NCI-H510A (cell line): ENCODE measurements at regions not wholly inside any gene's neighbourhood (a gene's known extent, or its start where the extent isn't known, plus 50 kb on each side); places are given as distances from the start of the nearest gene placed in this dataset.

Experiments used
- DNase-seq: peaks from one replicate; lab custom pipeline; 2025; lab: John Stamatoyannopoulos, UW

GRCh38 chr3:81967393-81967792, 205.9 kb upstream of the GBE1 start:
- DNase-seq, result no peak

DNA sequence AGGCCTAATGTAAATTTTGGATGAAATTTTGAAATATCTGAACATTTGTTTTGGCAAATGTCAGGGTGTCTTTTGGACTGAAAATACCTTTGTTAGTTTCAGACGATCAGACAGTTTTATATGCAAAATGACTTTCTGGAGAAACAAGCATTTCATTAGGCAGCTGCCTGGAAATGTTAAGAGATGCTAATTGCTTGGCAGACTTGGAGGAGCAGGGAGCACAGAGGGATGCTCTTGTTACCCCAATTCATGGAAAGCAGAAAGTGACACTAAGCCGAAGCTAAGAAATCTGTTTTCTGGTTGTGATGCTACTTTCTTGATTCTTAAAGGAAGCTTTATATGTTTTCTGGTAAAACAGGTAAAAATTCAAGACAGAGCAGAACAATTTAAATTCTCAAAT, 204.3 kb upstream of the GBE1 start:
- no peak for DNase-seq

GRCh38 chr3:81962396-81962795, 201.0 kb upstream of the GBE1 start:
- no peak for DNase-seq

DNA sequence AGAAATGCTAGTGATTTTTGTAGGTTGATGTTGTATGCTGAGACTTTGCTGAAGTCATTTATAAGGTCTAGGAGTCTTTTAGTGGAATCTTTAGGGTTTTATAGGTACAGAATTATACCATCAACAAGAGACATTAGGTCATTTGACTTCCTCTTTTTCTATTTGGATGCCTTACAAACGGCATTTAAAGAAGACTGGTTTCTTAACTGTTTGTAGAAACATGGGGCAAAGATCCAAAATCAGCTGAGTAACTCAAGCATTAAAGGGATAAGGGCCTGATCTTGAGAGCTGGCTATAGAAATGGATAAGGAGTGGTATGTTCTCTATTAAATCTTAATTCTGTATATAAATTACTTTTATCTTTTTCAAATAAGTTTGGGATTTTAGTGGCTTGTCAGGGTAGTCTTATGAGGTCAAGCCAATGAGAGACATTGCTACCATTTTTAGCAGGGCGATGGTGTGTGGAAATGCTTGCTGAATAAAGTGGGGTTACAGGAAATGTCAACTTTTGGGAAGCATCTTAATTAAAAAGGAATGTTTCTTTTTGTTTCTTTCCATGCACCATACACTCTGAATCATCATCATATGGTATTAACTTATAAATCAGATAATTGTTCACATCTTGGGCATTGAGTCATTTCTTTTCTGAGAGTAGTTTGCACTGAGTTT, 197.7 kb upstream of the GBE1 start:
- no peak for DNase-seq

- DNase-seq, result no peak
These were observed 194.4 kb upstream of the GBE1 start for GRCh38 chr3:81955878-81956277.

DNA sequence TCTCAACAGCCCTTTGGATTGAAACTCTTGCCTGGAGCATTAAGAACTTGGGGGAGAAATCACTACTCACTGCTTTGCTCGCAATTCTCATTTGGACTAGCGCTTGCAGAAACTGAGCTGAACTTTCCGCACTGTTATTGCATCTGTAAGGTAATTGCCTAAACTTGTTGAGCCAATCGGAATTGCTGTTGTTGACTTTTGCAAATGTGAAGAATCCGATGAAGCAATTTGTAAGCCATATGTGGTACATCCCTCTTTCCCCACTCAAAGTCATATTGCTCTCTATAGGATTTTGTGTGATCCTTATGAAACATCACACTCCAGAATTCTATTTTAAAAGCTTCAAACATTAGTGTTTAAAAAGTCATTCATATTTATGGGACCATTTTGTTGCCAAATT, 191.7 kb upstream of the GBE1 start:
- DNase-seq, result no peak

GRCh38 chr3:81952141-81952540, 190.7 kb upstream of the GBE1 start:
- DNase-seq, result no peak

DNA sequence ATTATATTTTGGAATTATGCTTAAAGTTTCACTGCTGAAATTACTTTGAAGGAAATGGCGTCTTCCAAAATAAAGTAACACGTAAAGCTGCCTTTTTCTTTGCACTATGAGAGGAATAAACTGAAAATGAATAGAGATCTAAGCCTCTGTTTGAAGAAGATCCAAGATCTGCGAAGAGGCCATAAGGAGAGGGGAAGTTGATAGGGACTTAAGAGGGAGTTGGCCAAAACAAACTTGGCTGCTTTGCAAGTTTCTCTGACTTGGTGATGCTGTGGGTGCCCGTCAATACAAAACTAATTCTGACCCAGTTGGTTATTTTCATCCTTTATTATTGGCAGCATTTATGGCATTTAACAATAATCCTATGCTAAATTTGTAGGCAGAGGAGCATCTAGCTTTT, 190.2 kb upstream of the GBE1 start:
- no peak for DNase-seq

DNA sequence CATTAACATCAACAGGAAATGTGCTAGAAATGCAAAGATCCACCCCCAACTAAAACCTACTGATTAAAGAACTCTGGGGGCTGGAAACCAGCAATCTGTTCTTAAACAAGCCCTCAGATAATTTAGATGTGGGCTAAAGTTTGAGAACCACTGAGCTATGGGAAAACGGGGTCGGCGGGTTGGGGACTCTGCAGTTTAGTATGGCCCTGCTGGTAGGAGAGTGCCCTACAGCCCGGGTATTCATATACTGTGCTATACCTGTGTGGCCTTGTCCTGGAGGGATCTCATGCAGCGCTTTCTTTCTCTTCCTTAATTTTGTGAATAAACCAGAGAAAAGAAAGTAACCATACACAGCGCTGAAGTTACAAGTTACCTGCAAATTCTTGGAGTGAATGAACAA, 189.7 kb upstream of the GBE1 start:
- no peak for DNase-seq

DNA sequence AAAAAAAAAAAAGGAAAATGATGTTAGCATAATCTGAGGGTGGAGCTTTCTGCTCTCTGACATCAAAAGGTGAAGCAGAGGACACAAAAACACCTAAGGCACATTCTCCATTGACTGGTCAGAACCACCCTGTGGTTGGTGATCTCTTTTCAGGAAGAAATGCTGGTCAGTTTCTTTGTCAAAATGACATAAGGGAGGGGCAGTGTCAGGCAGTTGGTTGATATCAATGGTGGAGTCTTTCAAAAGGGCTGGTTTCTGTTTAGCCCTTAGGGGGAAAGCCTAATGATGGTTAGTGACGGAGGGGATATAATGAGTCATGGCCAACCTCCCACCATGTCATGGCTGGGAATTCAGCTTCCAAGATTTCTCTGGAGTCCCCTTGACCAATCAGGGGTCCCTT, 185.9 kb upstream of the GBE1 start:
- no peak for DNase-seq

- no peak for DNase-seq
These were observed 177.2 kb upstream of the GBE1 start for GRCh38 chr3:81938681-81939080.

- DNase-seq, result no peak
These were observed 175.4 kb upstream of the GBE1 start for GRCh38 chr3:81936817-81937216.

DNA sequence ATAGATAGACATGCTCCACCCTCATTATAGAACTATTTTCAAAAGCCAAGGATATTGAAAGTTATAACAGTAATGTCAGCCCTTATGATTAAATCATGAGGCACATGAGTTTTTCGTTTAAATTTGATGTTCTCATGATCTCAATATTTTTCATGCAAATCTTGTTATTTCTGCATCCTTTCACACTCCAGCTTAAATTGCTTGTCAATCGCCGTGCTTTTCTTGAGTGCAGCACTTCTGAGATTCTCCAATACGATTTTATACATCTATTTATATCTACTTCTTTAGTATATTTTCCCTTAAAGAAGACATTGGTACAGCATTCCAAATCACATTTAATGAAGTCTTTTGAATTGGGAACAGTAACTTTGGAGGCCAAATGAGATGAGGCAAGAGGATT, 171.2 kb upstream of the GBE1 start:
- DNase-seq, result no peak

GRCh38 chr3:81931265-81932251, 170.1 kb upstream of the GBE1 start:
- DNase-seq, result no peak

GRCh38 chr3:81929697-81930096, 168.3 kb upstream of the GBE1 start:
- no peak for DNase-seq

GRCh38 chr3:81927811-81928210, 166.4 kb upstream of the GBE1 start:
- no peak for DNase-seq

DNA sequence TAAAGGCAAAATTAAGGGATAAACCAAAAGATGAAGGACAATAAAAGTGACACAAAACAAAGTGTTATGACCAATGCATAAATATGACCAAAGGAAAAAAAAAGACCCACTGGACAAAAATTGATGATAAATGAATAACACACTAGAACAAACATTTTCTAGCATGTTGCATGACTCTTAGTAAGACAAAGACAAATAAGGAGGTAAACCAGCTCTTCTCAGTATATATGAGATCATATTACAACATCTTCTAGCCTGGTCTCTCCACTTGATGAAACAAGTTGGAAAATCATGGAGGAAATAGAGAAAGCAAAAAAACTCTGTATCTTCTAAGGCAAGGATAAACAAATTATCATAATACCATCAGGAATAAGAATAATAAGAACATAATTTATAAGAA, 163.9 kb upstream of the GBE1 start:
- no peak for DNase-seq

DNA sequence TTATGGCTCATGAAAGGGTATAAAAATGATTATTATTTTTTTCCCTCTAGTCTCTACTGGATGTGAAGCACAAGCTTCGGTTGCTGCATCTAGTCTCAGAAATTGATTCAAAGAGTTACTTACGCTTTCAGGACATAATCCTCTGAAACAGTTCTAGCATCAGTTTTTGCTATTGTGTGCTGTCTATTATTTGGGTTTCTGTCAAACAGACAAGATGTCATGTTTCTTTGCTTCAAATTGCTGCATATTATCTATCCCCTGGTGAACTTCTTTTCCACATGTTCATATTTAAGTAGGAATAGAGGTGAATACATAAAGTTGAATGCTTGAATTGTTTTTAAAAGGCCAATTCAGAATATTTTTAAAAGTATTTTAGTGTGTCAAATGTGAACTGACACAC, 161.6 kb upstream of the GBE1 start:
- no peak for DNase-seq

GRCh38 chr3:81922404-81922803, 161.0 kb upstream of the GBE1 start:
- no peak for DNase-seq

DNA sequence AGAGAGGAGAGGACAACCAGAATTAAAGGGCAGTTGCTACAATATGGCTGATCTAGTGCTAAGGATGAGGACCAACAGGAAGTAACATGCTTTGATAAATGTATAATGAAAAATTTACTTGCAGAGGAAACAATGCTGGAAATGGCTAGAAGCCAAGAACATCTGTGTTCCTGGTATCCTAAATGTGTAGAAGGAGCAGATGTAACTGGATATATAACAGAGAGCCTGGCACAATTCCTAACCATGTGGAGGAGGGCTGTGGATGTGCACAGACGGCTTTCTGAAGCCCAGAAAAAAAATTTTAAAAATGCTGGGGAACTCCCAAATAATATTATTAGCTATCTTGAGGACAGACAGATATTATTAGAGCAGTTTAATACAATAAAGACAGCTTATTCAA, 159.4 kb upstream of the GBE1 start:
- no peak for DNase-seq

DNA sequence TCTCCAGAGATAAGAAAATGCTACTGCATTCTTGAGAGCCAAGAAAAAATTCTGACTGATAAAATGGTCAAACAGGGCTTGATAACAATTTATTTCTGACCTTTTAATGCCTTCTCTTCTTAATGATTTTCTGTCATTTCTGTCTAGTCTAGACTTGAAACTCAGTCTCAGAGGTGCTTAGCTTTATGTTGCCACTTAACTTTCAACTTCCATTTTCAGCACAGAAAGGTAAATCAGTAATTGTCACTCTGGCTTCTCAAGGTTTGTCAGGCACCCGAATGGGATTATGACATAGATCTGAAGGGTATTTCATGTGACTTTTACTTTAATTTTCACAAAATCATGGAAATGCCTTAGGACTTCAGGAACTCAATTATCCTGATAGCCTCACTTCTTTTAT, 155.4 kb upstream of the GBE1 start:
- DNase-seq, result no peak

DNA sequence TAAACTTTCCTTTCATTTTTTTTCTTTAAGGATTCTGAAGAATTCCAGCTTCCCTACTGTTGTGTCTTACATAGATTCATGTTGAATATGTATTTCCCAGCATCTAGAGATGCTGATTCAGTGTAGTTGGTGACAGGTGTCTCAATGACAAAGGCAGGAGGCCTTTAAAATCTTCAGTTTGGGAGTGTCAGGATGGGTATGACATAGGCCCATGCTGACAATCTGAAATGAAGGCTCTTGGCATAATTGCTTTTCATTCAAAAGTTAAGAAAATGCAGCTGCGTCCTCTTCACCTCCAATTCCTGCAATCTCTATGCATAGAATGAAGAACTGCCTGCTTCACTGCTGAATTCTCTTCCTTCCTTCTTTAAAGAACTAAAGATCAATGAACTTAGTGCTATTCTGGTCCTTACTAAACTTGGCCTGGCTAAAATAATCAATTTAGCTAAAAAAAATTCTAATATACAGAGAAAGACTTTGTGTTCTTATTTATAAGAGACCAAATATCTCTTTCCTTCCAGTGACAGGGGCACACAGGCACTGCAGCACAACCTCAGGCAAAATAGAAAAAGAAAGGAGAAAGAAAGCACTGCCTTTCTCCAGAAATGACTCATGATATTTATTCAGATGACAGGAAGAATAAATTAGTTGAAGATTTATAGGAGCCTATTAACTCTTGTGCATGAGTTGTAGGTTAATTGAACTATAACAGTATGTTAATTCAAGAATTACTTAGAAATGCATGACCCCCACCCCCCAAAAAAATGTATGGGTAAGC, 152.6 kb upstream of the GBE1 start:
- DNase-seq, result no peak

- no peak for DNase-seq
These were observed 149.8 kb upstream of the GBE1 start for GRCh38 chr3:81911221-81911620.
